SK-N-SH treated with all-trans-retinoic acid at 6 μM for 48 hours (cell line): ENCODE measurements at regions not wholly inside any gene's neighbourhood (a gene's known extent, or its start where the extent isn't known, plus 50 kb on each side); places are given as distances from the start of the nearest gene placed in this dataset.

Experiments used
- ATAC-seq: fragments of 200-7000 bp; cut with Tn5 transposase; 3 replicates; pipeline ENCODE4 v1.9.1; 2020; ENCODE audit warnings: mild to moderate bottlenecking, moderate library complexity
- ARNTL ChIP-seq: fragments of 450-650 bp; formaldehyde crosslinking; IDR thresholded peaks from 2 replicates; pipeline ENCODE4 v1.5.0; 2020; ENCODE audit warnings: low read depth, mild to moderate bottlenecking, moderate library complexity, borderline replicate concordance
- BACH2 ChIP-seq: fragments of 250-450 bp; sonication (Bioruptor Pico); IDR thresholded peaks from 2 replicates; pipeline ENCODE4 v1.9.0; 2021; ENCODE audit warnings: mild to moderate bottlenecking, borderline replicate concordance
- CSDC2 ChIP-seq: fragments of 250-450 bp; sonication (Bioruptor Pico); IDR thresholded peaks from 2 replicates; pipeline ENCODE4 v1.5.0; 2020; ENCODE audit warnings: mild to moderate bottlenecking, moderate library complexity
- ESRRG ChIP-seq: fragments of 250-450 bp; sonication (Bioruptor Pico); IDR thresholded peaks from 2 replicates; pipeline ENCODE4 v1.6.1; 2021; ENCODE audit warnings: mild to moderate bottlenecking
- GLIS3 ChIP-seq: fragments of 250-450 bp; sonication (Bioruptor Pico); IDR thresholded peaks from 2 replicates; pipeline ENCODE4 v1.5.0; 2020; ENCODE audit warnings: mild to moderate bottlenecking, moderate library complexity
- PPARA ChIP-seq: fragments of 250-450 bp; sonication (Bioruptor Pico); IDR thresholded peaks from 2 replicates; pipeline ENCODE4 v1.5.0; 2020; ENCODE audit warnings: mild to moderate bottlenecking, borderline replicate concordance
- SNAI2 ChIP-seq: fragments of 250-450 bp; sonication (Bioruptor Pico); IDR thresholded peaks from 2 replicates; pipeline ENCODE4 v1.5.0; 2020; ENCODE audit warnings: mild to moderate bottlenecking, moderate library complexity
- TCF4 ChIP-seq: fragments of 250-450 bp; sonication (Bioruptor Pico); IDR thresholded peaks from 2 replicates; pipeline ENCODE4 v1.8.0; 2021; ENCODE audit warnings: mild to moderate bottlenecking, moderate library complexity, borderline replicate concordance
- TOX ChIP-seq: fragments of 250-450 bp; sonication (Bioruptor Pico); IDR thresholded peaks from 2 replicates; pipeline ENCODE4 v1.8.0; 2021; ENCODE audit warnings: mild to moderate bottlenecking, moderate library complexity, borderline replicate concordance
- ZC3H10 ChIP-seq: fragments of 250-450 bp; sonication (Bioruptor Pico); IDR thresholded peaks from 2 replicates; pipeline ENCODE4 v1.5.1; 2021; ENCODE audit warnings: mild to moderate bottlenecking, moderate library complexity
- ZFP3 ChIP-seq: fragments of 250-450 bp; sonication (Bioruptor Pico); IDR thresholded peaks from 2 replicates; pipeline ENCODE4 v1.5.0; 2020; ENCODE audit warnings: mild to moderate bottlenecking, moderate library complexity
- ZFP30 ChIP-seq: fragments of 450-650 bp; formaldehyde crosslinking; IDR thresholded peaks from 2 replicates; pipeline ENCODE4 v1.5.0; 2022; ENCODE audit warnings: mild to moderate bottlenecking, moderate library complexity
- ZNF565 ChIP-seq: fragments of 450-650 bp; formaldehyde crosslinking; conservative IDR thresholded peaks from 2 replicates; pipeline ENCODE4 v1.5.0; 2020; ENCODE audit warnings: low read depth, mild to moderate bottlenecking, moderate library complexity
- ZNF70 ChIP-seq: fragments of 450-650 bp; formaldehyde crosslinking; IDR thresholded peaks from 2 replicates; pipeline ENCODE4 v1.5.0; 2020; ENCODE audit warnings: mild to moderate bottlenecking, moderate library complexity
- ZNF8 ChIP-seq: fragments of 450-650 bp; formaldehyde crosslinking; IDR thresholded peaks from 2 replicates; pipeline ENCODE4 v1.5.0; 2020; ENCODE audit warnings: mild to moderate bottlenecking, moderate library complexity
- TF ChIP-seq, protein P1 (sequence below): fragments of 250-450 bp; sonication (Bioruptor Pico); IDR thresholded peaks from 2 replicates; pipeline ENCODE4 v1.5.0; 2020; ENCODE audit warnings: mild to moderate bottlenecking, moderate library complexity
- TF ChIP-seq, protein P2 (sequence below): fragments of 250-450 bp; sonication (Bioruptor Pico); IDR thresholded peaks from 2 replicates; pipeline ENCODE4 v1.5.1; 2021; ENCODE audit warnings: mild to moderate bottlenecking, moderate library complexity
- TF ChIP-seq, protein P3 (sequence below): fragments of 250-450 bp; sonication (Bioruptor Pico); IDR thresholded peaks from 2 replicates; pipeline ENCODE4 v1.8.0; 2021; ENCODE audit warnings: low read depth, mild to moderate bottlenecking, moderate library complexity, borderline replicate concordance

DNA sequence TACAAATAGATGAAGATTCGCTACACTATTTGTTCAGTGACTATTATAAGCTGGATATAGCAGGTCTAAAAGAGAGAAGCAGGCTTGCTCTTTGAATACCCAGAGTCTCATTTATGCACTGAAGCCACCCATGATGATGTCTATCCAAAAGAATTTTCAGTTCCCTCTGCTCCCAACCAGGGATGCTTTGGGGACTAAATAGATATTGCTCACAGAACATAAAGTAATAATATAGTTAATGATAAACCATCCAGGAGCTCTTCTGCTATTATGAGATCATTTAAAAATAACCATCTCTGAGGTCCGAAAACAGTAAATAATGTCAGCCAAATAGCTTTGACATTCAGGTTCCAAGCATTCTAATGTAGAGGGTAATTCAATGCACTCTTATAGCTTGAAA is 875.4 kb downstream of the SORCS3 start:
- no peak for TF ChIP-seq PPARA (CRISPR knock-in tag)
- TF ChIP-seq BACH2 (CRISPR knock-in tag) = no peak
- no peak for TF ChIP-seq ZFP30
- no peak for ATAC-seq

DNA sequence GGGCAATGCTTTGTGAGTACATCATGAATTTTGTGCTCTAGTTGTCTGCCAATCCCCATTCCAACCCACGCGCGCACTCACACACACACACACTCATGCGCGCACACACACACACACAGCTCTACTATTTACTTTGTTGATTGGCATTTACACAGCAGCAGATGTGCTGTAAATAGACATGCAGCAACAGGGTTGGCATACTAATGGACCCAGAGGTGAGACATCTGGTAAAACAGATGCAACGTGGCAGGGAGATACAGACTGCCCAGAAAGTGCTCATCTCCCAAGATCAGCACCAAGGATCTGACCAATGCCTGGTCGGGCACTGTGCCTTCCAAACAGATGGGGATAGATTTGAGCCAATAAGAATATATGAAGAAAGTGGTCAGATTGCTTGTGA is 873.0 kb downstream of the SORCS3 start:
- TF ChIP-seq GLIS3 (CRISPR knock-in tag) (no peak), CSDC2 (no peak), ZNF565 (CRISPR knock-in tag) (no peak), ZNF8 (CRISPR knock-in tag) (no peak), SNAI2 (CRISPR knock-in tag) (no peak), ARNTL (no peak), ZNF70 (CRISPR knock-in tag) (no peak), TCF4 (no peak), ESRRG (CRISPR knock-in tag) (no peak)
- TF ChIP-seq, protein P1, sequence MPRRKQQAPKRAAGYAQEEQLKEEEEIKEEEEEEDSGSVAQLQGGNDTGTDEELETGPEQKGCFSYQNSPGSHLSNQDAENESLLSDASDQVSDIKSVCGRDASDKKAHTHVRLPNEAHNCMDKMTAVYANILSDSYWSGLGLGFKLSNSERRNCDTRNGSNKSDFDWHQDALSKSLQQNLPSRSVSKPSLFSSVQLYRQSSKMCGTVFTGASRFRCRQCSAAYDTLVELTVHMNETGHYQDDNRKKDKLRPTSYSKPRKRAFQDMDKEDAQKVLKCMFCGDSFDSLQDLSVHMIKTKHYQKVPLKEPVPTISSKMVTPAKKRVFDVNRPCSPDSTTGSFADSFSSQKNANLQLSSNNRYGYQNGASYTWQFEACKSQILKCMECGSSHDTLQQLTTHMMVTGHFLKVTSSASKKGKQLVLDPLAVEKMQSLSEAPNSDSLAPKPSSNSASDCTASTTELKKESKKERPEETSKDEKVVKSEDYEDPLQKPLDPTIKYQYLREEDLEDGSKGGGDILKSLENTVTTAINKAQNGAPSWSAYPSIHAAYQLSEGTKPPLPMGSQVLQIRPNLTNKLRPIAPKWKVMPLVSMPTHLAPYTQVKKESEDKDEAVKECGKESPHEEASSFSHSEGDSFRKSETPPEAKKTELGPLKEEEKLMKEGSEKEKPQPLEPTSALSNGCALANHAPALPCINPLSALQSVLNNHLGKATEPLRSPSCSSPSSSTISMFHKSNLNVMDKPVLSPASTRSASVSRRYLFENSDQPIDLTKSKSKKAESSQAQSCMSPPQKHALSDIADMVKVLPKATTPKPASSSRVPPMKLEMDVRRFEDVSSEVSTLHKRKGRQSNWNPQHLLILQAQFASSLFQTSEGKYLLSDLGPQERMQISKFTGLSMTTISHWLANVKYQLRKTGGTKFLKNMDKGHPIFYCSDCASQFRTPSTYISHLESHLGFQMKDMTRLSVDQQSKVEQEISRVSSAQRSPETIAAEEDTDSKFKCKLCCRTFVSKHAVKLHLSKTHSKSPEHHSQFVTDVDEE = no peak
- TF ChIP-seq, protein P2, sequence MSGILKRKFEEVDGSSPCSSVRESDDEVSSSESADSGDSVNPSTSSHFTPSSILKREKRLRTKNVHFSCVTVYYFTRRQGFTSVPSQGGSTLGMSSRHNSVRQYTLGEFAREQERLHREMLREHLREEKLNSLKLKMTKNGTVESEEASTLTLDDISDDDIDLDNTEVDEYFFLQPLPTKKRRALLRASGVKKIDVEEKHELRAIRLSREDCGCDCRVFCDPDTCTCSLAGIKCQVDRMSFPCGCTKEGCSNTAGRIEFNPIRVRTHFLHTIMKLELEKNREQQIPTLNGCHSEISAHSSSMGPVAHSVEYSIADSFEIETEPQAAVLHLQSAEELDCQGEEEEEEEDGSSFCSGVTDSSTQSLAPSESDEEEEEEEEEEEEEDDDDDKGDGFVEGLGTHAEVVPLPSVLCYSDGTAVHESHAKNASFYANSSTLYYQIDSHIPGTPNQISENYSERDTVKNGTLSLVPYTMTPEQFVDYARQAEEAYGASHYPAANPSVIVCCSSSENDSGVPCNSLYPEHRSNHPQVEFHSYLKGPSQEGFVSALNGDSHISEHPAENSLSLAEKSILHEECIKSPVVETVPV = no peak
- ATAC-seq = no peak

DNA sequence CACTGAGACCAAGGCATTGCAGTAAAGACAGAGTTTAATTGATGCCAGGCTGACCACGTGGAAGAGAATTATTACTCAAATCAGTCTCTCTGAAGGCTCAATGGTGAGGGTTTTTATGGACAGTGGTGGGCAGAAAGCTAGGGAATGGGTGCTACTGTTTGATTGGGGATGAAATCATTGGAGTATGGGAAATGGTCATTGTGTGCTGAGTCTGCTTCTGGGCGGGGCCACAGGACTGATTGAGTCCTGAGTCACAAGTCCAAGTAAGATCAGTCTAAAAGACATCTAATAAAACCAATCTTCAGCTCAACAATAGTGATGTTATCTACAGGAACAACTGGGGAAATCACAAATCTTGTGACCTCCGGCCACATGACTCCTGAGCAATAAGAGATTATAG is 868.4 kb downstream of the SORCS3 start:
- TF ChIP-seq, protein P2 = no peak
- TF ChIP-seq, protein P1 = no peak
- TF ChIP-seq TOX (CRISPR knock-in tag) (no peak), ZFP3 (CRISPR knock-in tag) (no peak), SNAI2 (CRISPR knock-in tag) (no peak), PPARA (CRISPR knock-in tag) (no peak), ESRRG (CRISPR knock-in tag) (no peak), ZC3H10 (CRISPR knock-in tag) (no peak), TCF4 (no peak), ARNTL (no peak), ZNF565 (CRISPR knock-in tag) (no peak)
- TF ChIP-seq, protein P3, sequence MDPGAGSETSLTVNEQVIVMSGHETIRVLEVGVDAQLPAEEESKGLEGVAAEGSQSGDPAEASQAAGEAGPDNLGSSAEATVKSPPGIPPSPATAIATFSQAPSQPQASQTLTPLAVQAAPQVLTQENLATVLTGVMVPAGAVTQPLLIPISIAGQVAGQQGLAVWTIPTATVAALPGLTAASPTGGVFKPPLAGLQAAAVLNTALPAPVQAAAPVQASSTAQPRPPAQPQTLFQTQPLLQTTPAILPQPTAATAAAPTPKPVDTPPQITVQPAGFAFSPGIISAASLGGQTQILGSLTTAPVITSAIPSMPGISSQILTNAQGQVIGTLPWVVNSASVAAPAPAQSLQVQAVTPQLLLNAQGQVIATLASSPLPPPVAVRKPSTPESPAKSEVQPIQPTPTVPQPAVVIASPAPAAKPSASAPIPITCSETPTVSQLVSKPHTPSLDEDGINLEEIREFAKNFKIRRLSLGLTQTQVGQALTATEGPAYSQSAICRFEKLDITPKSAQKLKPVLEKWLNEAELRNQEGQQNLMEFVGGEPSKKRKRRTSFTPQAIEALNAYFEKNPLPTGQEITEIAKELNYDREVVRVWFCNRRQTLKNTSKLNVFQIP (CRISPR knock-in tag) = no peak
- no peak for ATAC-seq

DNA sequence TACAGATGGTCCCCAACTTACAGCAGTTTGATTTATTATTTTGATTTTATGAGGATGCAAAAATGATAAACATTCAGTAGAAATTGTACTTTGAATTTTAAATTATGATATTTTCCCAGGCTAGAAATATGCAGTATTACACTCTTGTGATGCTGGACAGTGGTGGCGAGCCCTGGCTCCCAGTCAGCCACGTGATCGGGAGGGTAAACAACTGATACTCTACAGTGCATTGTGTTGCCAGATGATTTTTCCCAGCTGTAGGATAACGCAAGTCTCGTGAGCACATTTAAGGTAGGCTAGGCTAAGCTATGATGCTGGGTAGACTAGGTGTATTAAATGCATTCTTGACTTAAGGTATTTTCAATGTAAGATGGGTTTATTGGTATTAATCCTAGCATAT is 865.2 kb downstream of the SORCS3 start:
- TF ChIP-seq GLIS3 (CRISPR knock-in tag) = no peak
- TF ChIP-seq PPARA (CRISPR knock-in tag) = no peak
- TF ChIP-seq ZNF8 (CRISPR knock-in tag) = no peak
- no peak for ATAC-seq
